Loucy (cell line): ENCODE measurements at regions not wholly inside any gene's neighbourhood (a gene's known extent, or its start where the extent isn't known, plus 50 kb on each side); places are given as distances from the start of the nearest gene placed in this dataset.

Experiments
- EZH2phosphoT487 ChIP-seq: fragments of 200-600 bp; IDR thresholded peaks from 2 replicates; pipeline ENCODE4 v1.6.1; 2018; ENCODE audit warnings: antibody characterized with exemption, mild to moderate bottlenecking, moderate library complexity, borderline replicate concordance
- TF ChIP-seq, protein P1 (sequence below): fragments of 200-600 bp; sonication (generic); conservative IDR thresholded peaks from 2 replicates; pipeline ENCODE4 v1.5.1; 2014; ENCODE audit warnings: mild to moderate bottlenecking, antibody characterized with exemption, low read length

DNA sequence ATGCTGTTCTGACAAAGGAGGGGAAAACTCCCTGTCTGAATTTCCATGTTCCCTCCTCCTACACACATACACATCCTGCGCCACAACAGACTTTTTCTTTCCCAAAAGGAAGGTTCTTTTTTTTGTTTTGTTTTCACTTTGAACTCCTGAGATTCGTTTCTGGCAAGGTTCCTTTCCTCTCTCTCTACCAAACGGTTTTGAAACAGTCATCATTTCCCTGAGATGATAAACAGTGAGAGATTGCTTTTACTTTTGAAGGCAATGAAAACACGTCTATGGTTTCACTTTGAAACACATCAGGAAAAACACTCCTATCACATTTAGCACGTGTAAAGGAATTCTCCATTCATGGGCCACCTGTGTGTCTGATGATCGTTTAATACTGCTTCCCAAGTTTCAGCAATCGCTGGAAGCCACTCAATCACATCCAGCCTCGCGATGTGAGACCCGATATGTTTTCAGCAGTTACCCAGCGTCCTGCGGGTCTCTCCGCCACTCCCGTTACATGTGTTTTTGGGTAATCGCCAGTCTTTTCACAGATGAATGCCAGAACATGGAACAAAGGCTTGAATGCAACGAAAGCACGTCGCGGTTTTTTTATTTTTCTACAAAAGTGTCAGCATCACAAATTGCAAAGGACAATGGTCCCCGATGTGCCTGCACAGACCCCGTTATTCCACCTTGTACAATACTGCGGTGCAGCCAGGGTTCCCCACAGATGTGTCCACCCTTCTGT is 62.8 kb upstream of the CUX1 start:
- TF ChIP-seq, protein P1, sequence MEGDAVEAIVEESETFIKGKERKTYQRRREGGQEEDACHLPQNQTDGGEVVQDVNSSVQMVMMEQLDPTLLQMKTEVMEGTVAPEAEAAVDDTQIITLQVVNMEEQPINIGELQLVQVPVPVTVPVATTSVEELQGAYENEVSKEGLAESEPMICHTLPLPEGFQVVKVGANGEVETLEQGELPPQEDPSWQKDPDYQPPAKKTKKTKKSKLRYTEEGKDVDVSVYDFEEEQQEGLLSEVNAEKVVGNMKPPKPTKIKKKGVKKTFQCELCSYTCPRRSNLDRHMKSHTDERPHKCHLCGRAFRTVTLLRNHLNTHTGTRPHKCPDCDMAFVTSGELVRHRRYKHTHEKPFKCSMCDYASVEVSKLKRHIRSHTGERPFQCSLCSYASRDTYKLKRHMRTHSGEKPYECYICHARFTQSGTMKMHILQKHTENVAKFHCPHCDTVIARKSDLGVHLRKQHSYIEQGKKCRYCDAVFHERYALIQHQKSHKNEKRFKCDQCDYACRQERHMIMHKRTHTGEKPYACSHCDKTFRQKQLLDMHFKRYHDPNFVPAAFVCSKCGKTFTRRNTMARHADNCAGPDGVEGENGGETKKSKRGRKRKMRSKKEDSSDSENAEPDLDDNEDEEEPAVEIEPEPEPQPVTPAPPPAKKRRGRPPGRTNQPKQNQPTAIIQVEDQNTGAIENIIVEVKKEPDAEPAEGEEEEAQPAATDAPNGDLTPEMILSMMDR = no peak
- TF ChIP-seq EZH2phosphoT487 = no peak
